ENCODE measurements at regions not wholly inside any gene's neighbourhood (a gene's known extent, or its start where the extent isn't known, plus 50 kb on each side); places are given as distances from the start of the nearest gene placed in this dataset.
"Not testable (repeated sequence)": the region's sequence is repeated elsewhere in the genome, so short reads cannot be mapped to it uniquely, and the experiment has no call there.

- Histone ChIP-seq H3K9me3 (no peaks in the 10 kb centered on the region), H3K27ac (no peak overlapping the region), H3K4me3 (no peak overlapping the region), H3K27me3 (replicated peaks in 1 of 7) (no peaks in the 10 kb centered on the region), H3K36me3 (no peaks in the 10 kb centered on the region), H3K4me1 (no peaks in the 10 kb centered on the region)
- intact Hi-C loops (cut with DNase I; ENCODE audit: low total_unique reads) = no loop called here
- no peak for DNase-seq
- no peak for TF ChIP-seq POLR2A (IDR thresholded peaks at IDR 0.05)
- TF ChIP-seq POLR2AphosphoS5 (IDR thresholded peaks at IDR 0.05) = no peak
- TF ChIP-seq, protein P1, sequence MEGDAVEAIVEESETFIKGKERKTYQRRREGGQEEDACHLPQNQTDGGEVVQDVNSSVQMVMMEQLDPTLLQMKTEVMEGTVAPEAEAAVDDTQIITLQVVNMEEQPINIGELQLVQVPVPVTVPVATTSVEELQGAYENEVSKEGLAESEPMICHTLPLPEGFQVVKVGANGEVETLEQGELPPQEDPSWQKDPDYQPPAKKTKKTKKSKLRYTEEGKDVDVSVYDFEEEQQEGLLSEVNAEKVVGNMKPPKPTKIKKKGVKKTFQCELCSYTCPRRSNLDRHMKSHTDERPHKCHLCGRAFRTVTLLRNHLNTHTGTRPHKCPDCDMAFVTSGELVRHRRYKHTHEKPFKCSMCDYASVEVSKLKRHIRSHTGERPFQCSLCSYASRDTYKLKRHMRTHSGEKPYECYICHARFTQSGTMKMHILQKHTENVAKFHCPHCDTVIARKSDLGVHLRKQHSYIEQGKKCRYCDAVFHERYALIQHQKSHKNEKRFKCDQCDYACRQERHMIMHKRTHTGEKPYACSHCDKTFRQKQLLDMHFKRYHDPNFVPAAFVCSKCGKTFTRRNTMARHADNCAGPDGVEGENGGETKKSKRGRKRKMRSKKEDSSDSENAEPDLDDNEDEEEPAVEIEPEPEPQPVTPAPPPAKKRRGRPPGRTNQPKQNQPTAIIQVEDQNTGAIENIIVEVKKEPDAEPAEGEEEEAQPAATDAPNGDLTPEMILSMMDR (IDR thresholded peaks at IDR 0.05 in 8 of 11, conservative IDR thresholded peaks at IDR 0.05 in 3 of 11) = no peak
- 71 to 83% (median 77%) methylated on average over 4 of the region's 4 CpGs for WGBS, 5 donors
These were observed 148.5 kb upstream of the ALDH1B1 start for GRCh38 chr9:38243993-38244392.

GRCh38 chr9:38242151-38242550 lies 150.4 kb upstream of the ALDH1B1 start:
- H3K9me3 ChIP-seq; H3K4me3 ChIP-seq; H3K27ac ChIP-seq; H3K4me1 ChIP-seq; intact Hi-C loops (cut with DNase I; ENCODE audit: low total_unique reads); H3K36me3 ChIP-seq; DNase-seq; H3K27me3 ChIP-seq (replicated peaks in 1 of 7): not testable (repeated sequence)
- 87 to 100% (median 94%) methylated on average over 14 to 25 of the region's 30 CpGs; no CpG with 5 or more reads in 2 of the 5 donors for WGBS, 5 donors

- WGBS, 5 donors = 92 to 95% (median 93%) methylated on average over 2 of the region's 2 CpGs
- Histone ChIP-seq H3K4me1 (no peaks in the 10 kb centered on the region), H3K4me3 (no peak overlapping the region), H3K36me3 (no peaks in the 10 kb centered on the region), H3K9me3 (no peaks in the 10 kb centered on the region), H3K27me3 (replicated peaks in 1 of 7) (no peaks in the 10 kb centered on the region), H3K27ac (no peak overlapping the region)
- no peak for DNase-seq
- intact Hi-C loops (cut with DNase I; ENCODE audit: low total_unique reads) = no loop called here
- TF ChIP-seq POLR2AphosphoS5 (IDR thresholded peaks at IDR 0.05) = no peak
- TF ChIP-seq, protein P1 (IDR thresholded peaks at IDR 0.05 in 8 of 11, conservative IDR thresholded peaks at IDR 0.05 in 3 of 11) = no peak
- TF ChIP-seq POLR2A (IDR thresholded peaks at IDR 0.05) = no peak
These were observed 152.5 kb upstream of the ALDH1B1 start for GRCh38 chr9:38240051-38240450.

- no peaks in the 10 kb centered on the region for H3K4me1 ChIP-seq
- no peaks in the 10 kb centered on the region for H3K36me3 ChIP-seq
- WGBS, 5 donors = 87 to 94% (median 90%) methylated on average over 4 to 5 of the region's 5 CpGs
- no peak overlapping the region for H3K27ac ChIP-seq
- H3K4me3 ChIP-seq = no peak overlapping the region
- H3K27me3 ChIP-seq (replicated peaks in 1 of 7) = peaks cover 0 to 17% (median 0%) of the 10 kb centered on the region in 7 donors
- no peak for DNase-seq
- H3K9me3 ChIP-seq = no peaks in the 10 kb centered on the region
- intact Hi-C loops (cut with DNase I; ENCODE audit: low total_unique reads) = no loop called here
- TF ChIP-seq POLR2A (IDR thresholded peaks at IDR 0.05) (no peak), POLR2AphosphoS5 (IDR thresholded peaks at IDR 0.05) (no peak)
- TF ChIP-seq, protein P1 (IDR thresholded peaks at IDR 0.05 in 8 of 11, conservative IDR thresholded peaks at IDR 0.05 in 3 of 11) = no peak
These were observed 157.3 kb upstream of the ALDH1B1 start for GRCh38 chr9:38235244-38235643.

Measured in spleen (tissue), 11 donors.